ENCODE measurements at regions not wholly inside any gene's neighbourhood (a gene's known extent, or its start where the extent isn't known, plus 50 kb on each side); places are given as distances from the start of the nearest gene placed in this dataset.

DNA sequence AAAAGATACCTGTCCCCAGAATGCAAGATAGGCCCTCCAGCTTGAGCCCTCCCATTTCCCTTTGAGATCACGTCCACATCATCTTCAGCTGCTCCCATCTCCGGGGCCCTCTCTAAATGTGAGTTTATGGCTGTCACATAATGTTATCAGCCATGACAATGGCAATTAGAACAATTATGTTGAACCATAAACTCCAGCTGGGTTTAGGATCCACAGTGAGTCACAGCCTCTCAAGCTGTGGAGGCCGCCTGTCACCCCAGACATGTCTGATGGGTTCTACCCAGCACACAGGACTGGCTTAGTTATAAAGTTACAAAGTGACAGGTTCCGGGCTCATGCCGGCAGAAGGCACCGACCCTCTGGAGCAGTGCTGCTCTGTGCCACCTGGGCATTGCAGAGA is 597.3 kb downstream of the PTPRU start:
- ATAC-seq (replicated peaks) (no peak), DNase-seq (no peak)
- Mint-ChIP-seq H3K9me3 (no peaks in the 10 kb centered on the region), H3K4me1 (no peaks in the 10 kb centered on the region), H3K4me3 (no peak overlapping the region), H3K27me3 (peaks cover 7 to 15% of the 10 kb centered on the region in 2 donors), H3K36me3 (no peaks in the 10 kb centered on the region), H3K27ac (no peak overlapping the region)

DNA sequence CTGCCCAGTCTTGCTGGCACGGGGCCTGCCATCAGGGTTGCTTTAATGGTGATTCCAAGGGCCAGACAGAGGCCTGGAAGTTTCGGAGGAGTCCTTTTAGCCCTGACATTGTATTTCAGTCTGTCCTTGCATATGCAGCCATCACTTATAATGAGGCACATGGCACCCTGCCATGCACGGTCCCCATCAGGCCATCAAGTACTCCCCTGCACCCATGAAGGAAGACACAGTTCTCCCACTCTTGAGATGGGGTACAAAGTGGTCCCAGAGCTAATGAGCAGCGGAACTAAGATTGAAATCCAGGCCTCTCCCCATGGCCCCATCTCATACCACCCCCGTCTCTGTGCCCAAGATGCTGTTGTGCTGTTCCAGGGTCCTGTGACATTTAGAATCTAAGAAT is 596.6 kb downstream of the PTPRU start:
- DNase-seq (no peak), ATAC-seq (replicated peaks) (no peak)
- no peaks in the 10 kb centered on the region for H3K36me3 Mint-ChIP-seq
- H3K4me1 Mint-ChIP-seq = no peaks in the 10 kb centered on the region
- no peak overlapping the region for H3K4me3 Mint-ChIP-seq
- peaks cover 8 to 18% of the 10 kb centered on the region in 2 donors for H3K27me3 Mint-ChIP-seq
- H3K27ac Mint-ChIP-seq = no peak overlapping the region
- H3K9me3 Mint-ChIP-seq = no peaks in the 10 kb centered on the region

DNA sequence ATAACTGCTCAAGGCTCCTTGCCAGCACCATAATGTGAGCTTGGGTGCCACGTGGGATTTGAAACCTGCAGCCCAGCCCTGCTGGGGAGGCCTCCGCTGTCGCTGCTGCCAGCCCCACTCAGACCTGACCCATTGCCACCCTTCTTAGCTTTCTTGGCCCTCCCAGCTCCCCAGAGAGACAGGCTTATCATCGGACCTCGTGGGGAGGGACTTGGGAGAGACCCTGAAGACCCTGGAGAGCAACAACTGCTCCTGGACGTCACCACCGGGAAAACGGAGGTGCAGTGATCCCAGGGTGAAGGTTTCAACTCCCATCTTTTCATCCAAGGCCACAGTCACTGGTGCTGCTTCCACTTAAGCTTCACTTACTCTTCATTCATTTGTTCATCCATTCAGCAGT is 596.1 kb downstream of the PTPRU start:
- H3K4me3 Mint-ChIP-seq = no peak overlapping the region
- ATAC-seq (replicated peaks) (no peak), DNase-seq (no peak)
- peaks cover 12 to 21% of the 10 kb centered on the region in 2 donors for H3K27me3 Mint-ChIP-seq
- H3K27ac Mint-ChIP-seq = no peak overlapping the region
- H3K36me3 Mint-ChIP-seq = no peaks in the 10 kb centered on the region
- H3K4me1 Mint-ChIP-seq = no peaks in the 10 kb centered on the region
- H3K9me3 Mint-ChIP-seq = no peaks in the 10 kb centered on the region

DNA sequence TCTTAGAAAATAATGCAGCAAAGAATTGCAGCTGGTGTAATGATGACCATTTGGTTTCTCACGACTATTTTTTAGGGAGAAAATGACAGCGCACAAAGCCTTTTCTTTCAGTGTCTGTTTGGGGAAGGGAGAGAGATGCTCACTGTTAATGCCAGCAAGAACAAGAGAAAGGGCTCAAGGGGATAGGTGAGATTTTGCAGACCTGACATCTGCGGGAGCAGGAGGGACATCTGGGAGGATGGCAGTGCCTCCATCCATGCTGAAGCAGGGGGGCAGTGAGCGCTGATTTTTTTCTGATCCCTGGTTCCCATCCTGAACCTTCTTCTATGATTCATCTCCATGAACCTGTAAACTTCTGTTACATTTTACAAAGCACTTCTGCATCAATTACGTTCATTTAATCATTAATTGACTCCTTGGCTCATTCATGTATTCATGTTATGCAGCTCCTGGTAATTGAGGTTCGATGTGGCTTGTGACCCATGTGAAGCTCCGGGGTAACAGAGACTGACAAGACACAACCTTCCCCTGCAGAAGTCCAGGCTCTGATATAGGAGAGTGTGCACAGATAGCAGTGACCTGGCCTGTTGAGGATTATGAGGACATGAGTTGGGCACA is 595.3 kb downstream of the PTPRU start:
- peaks cover 12 to 15% of the 10 kb centered on the region in 2 donors for H3K27me3 Mint-ChIP-seq
- H3K4me1 Mint-ChIP-seq = no peaks in the 10 kb centered on the region
- H3K4me3 Mint-ChIP-seq = no peak overlapping the region
- ATAC-seq (replicated peaks) = no peak
- no peaks in the 10 kb centered on the region for H3K9me3 Mint-ChIP-seq
- no peak overlapping the region for H3K27ac Mint-ChIP-seq
- no peaks in the 10 kb centered on the region for H3K36me3 Mint-ChIP-seq
- no peak for DNase-seq

DNA sequence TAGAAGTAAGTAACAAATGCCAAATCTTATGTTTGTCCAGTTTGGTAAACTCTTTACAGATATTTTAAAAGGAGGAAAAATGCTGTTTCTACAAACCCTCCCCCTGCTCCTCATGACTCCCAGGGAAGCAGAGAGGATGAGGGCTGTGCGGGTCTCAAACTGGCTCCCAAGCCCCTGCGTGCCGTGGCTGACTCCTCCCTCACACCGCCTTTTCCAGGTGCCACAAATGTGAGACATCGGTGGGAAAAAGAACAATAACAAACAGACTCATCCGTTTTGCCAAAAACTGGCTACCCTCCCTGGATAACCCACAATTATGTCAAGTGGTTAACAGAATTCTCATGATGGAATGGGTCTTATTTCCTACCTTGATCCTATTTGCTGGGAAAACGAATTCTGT is 594.6 kb downstream of the PTPRU start:
- Mint-ChIP-seq H3K9me3 (no peaks in the 10 kb centered on the region), H3K4me1 (no peaks in the 10 kb centered on the region), H3K4me3 (no peak overlapping the region), H3K27ac (no peak overlapping the region), H3K27me3 (peaks cover 12% of the 10 kb centered on the region in 2 donors), H3K36me3 (no peaks in the 10 kb centered on the region)
- no peak for DNase-seq
- no peak for ATAC-seq (replicated peaks)

DNA sequence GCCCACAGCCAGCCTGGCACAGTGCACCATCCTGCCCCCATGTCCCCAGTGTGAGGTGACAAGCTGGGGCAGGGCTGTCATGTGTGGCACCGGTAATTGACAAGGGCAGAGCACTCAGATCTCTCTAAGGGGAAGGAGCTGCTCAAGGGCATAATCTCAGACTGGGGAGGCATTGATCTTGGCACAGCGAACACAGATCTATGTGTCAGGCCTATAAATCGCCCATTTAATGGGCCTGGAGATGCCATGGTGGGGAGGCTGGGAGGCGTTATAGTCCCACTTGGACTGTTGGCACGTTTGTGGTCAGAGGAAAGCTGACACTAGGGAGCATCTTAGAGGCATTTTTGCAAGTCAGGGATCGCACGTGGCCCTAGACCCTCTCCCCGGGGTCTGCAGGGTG is 594.1 kb downstream of the PTPRU start:
- ATAC-seq (replicated peaks) (no peak), DNase-seq (no peak)
- Mint-ChIP-seq H3K27ac (no peak overlapping the region), H3K9me3 (no peaks in the 10 kb centered on the region), H3K36me3 (no peaks in the 10 kb centered on the region), H3K4me1 (no peaks in the 10 kb centered on the region), H3K4me3 (no peak overlapping the region), H3K27me3 (peaks cover 10 to 12% of the 10 kb centered on the region in 2 donors)

DNA sequence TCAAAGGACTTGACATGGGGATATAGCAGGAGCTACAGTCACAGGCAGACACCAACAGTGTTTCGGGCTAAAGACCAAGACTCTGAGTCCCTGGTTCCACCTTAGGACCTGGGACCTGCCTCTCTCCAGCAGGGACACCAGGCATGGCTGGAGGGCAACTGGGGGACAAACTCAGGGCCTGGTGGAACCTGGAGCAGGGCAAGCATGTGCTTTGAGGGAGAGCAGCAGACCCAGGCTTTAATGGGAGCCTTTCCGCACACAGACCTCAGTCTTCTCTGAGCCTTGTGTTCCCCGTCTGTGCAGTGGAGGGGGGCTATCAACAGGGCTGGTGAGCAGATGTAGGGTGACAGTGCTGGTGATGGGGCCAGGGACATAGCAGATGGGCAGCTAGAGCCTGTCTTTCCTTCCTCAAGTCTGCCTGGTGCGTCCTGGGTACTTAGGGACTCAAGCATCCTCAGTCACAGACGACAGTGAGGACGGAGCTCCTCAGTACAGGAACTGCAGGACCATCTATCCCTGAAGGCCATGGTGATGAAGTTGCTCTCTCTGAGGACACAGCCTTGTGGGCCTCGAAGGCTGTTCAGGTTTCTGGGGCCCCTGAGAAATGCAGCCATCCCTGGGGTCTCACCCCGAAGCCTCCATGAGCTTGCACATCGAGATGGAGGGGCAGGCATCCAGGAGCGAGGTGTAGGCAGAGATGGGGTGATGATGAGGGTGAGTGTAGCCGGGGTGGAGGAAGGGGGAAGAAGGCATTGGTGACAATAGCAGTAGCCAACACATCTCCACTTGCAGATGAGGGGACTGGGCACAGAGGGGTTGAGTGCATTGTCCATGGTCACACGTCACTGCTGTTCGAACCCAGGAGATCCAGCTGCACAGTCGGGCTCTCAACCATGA is 593.4 kb downstream of the PTPRU start:
- Mint-ChIP-seq H3K36me3 (no peaks in the 10 kb centered on the region), H3K4me3 (no peak overlapping the region), H3K4me1 (no peaks in the 10 kb centered on the region), H3K27ac (no peak overlapping the region), H3K27me3 (peaks cover 7 to 12% of the 10 kb centered on the region in 2 donors), H3K9me3 (no peaks in the 10 kb centered on the region)
- ATAC-seq (replicated peaks) = no peak
- DNase-seq = no peak

DNA sequence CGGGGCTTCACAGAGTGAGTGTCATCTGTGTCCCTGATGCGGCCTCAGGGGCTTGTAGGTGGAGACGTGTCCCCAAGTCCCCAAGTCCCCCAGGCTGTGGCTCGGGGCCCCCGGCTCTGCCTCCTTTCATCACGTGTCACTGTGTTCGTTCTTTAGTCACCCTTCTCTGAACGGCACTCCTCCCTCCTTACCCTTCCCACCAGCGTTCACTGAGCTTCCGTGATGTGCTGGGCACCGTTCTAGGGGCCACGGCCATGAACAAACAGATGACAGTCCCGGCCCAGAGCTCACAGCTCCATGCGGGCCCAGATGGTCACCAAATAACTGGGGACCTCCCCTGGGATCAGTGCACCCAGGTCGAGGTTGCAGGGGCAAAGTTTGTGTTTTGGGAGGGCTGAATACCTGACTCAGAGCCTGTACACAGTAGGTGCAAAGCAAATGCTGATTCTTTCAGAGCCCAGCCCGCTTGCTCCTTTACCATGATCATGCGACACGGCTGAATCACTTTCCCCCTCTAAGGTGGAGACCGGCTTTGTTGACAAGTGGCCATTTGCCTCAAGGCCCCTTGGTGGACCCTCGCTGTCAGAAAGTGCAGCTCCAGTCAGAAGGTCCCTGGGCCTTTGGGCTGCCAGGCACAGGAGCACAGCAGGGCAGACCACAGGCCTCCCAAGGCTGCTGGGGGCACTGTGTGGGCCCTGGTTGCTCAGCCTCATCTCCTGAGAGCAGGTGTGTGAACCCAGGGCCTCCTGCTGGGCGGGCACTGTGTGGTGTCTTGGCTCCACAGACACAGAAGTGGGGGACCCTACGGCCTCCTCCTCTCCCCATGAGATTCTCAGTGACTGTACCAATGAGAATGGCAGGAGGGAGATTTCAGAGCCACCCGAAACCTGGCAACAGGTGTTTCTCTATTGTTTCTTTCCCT is 592.5 kb downstream of the PTPRU start:
- peaks cover 7 to 12% of the 10 kb centered on the region in 2 donors for H3K27me3 Mint-ChIP-seq
- no peak for ATAC-seq (replicated peaks)
- H3K36me3 Mint-ChIP-seq = no peaks in the 10 kb centered on the region
- H3K9me3 Mint-ChIP-seq = no peaks in the 10 kb centered on the region
- H3K4me1 Mint-ChIP-seq = no peaks in the 10 kb centered on the region
- no peak overlapping the region for H3K4me3 Mint-ChIP-seq
- DNase-seq = no peak
- H3K27ac Mint-ChIP-seq = no peak overlapping the region

DNA sequence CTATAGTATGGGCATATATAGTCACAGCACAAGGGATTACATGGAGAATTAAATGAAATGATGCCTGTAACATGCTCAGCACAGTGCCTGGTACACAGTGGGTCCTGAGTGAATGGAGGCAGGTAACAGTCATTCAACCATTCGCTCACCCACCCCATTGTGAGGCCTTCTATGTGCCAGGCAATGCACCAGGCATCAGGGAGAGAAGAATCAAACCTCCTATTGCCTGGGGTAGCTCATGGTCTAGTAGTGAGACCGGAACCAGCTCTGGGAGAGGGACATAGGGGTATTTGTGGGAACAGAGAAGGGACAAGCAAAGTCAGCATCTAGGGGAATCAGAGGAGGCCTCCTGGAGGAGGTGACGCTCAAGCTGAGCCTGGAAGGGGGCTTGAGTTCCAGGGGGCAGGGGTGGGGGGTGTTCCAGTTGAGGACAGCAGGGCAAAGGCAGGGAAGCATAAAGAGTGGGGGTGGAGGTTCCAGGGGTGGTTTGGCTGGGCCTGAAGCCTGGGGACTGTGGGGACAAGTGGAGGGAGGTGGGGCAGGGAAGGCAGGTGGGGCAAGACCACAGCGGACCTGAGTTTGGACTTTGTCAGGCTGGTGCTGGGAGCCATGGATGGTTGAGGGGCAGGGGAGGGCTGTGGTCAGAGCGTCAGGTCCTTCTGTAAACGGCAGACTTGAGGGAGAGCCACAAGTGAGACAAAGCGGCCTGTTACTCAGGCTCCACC is 591.6 kb downstream of the PTPRU start:
- ATAC-seq (replicated peaks) = no peak
- H3K4me3 Mint-ChIP-seq = no peak overlapping the region
- no peak for DNase-seq
- H3K36me3 Mint-ChIP-seq = no peaks in the 10 kb centered on the region
- H3K27ac Mint-ChIP-seq = no peak overlapping the region
- H3K9me3 Mint-ChIP-seq = no peaks in the 10 kb centered on the region
- H3K27me3 Mint-ChIP-seq = peaks cover 7 to 12% of the 10 kb centered on the region in 2 donors
- H3K4me1 Mint-ChIP-seq = no peaks in the 10 kb centered on the region

DNA sequence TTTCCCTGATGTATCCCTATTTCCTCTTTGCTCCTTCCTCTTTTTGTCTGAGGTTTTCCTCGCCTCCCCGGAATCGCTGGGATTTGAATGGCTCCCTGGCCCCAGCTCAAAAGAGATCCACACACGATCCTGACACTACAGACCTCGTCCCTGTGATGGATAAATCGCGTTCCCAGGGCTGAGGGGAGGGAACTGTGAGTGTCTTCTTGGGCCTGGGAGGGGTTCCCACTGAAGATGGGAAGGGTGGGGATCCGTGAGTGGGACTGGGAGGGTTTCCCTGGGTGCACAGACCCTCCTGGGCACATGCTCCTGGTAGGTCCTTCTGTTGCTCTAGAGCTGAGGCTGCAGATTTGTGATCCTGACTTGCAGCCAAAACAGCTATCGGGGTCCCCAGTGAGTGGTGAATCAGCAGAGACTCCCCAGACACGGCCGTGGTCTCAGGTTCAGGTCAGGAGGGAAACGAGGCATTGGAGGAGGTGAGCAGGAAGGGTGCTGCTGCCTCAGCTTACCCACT is 591.0 kb downstream of the PTPRU start:
- no peak overlapping the region for H3K27ac Mint-ChIP-seq
- no peaks in the 10 kb centered on the region for H3K36me3 Mint-ChIP-seq
- no peaks in the 10 kb centered on the region for H3K9me3 Mint-ChIP-seq
- ATAC-seq (replicated peaks) (no peak), DNase-seq (no peak)
- no peaks in the 10 kb centered on the region for H3K4me1 Mint-ChIP-seq
- no peak overlapping the region for H3K4me3 Mint-ChIP-seq
- peaks cover 7 to 12% of the 10 kb centered on the region in 2 donors for H3K27me3 Mint-ChIP-seq

DNA sequence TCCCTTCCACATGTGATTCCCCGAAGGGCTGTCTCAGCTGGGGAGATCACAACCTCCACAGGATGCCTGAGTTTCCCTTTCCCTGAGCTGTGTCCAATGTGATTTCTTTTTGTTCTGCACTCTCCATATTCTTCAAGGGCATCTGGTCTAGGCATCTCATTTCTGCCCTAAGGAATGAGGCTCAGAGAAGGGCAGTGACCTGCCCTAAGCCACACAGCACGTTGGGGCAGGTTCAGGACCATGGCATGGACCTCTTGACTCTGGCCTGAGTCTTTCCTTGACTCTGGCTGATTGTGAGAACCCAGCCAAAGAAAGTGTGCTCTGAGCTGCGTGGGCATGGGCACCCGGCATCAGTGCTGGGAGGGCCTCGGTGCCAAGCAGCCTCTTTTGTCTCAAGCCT is 590.3 kb downstream of the PTPRU start:
- DNase-seq (no peak), ATAC-seq (replicated peaks) (no peak)
- Mint-ChIP-seq H3K27me3 (peaks cover 8 to 13% of the 10 kb centered on the region in 2 donors), H3K36me3 (no peaks in the 10 kb centered on the region), H3K4me3 (no peak overlapping the region), H3K27ac (no peak overlapping the region), H3K9me3 (no peaks in the 10 kb centered on the region), H3K4me1 (no peaks in the 10 kb centered on the region)

DNA sequence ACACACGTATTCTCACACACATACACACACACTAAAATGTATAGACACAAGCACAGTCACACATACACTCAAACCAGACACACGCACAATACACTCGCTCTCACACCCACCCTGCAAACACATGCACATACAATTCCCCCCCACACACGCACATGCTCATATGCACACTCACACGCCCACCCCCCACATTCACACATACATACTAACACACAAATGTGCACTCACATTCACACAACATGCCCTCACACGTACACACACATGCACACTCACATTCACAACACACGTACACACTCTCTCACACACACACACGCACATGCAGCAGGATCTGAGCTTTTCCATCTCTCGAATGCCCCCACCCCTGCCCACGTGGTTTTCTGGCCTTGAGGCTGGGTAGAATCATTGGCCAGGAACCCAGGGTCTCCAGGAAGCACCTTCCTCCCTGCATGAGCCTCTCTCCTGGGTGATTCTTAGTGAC is 589.7 kb downstream of the PTPRU start:
- H3K27me3 Mint-ChIP-seq = peaks cover 15 to 19% of the 10 kb centered on the region in 2 donors
- ATAC-seq (replicated peaks) (no peak), DNase-seq (no peak)
- no peaks in the 10 kb centered on the region for H3K4me1 Mint-ChIP-seq
- H3K4me3 Mint-ChIP-seq = no peak overlapping the region
- H3K27ac Mint-ChIP-seq = no peak overlapping the region
- no peaks in the 10 kb centered on the region for H3K36me3 Mint-ChIP-seq
- H3K9me3 Mint-ChIP-seq = no peaks in the 10 kb centered on the region

DNA sequence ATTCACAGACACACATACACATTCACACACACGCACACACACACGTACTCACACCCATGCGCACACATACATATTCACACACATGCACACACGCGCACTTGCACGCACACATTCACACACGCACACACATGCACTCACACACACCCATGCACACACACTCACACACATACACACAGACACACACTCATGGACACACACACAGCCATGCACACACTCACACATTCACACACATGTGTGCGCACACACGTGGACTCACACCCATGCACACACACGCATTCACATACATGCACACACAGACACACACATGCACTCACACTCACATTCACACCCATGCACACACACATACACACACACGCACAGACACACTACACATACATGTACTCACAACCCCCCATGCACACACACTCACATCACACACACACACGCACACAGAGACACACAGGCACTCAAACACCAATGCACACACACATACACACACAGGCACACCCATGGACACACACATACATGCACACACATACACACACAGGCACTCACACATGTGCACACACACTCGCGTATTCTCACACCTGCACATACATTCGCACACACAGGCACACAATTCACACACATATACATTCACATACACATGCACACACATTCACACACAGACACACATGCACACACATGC is 589.1 kb downstream of the PTPRU start:
- no peak for DNase-seq
- Mint-ChIP-seq H3K27me3 (peaks cover 21% of the 10 kb centered on the region in 2 donors), H3K4me3 (no peak overlapping the region), H3K36me3 (no peaks in the 10 kb centered on the region), H3K4me1 (no peaks in the 10 kb centered on the region), H3K9me3 (no peaks in the 10 kb centered on the region), H3K27ac (no peak overlapping the region)
- ATAC-seq (replicated peaks) = no peak
